Ishikawa (cell line): ENCODE measurements at regions not wholly inside any gene's neighbourhood (a gene's known extent, or its start where the extent isn't known, plus 50 kb on each side); places are given as distances from the start of the nearest gene placed in this dataset.

Source experiments
- EGR1 ChIP-seq: IDR thresholded peaks from 2 replicates; pipeline ENCODE4 v1.6.1; 2012
- EP300 ChIP-seq: IDR thresholded peaks from 2 replicates; pipeline ENCODE4 v1.6.1; 2012; ENCODE audit warnings: borderline replicate concordance
- REST ChIP-seq: IDR thresholded peaks from 2 replicates; pipeline ENCODE4 v1.6.1; 2012; ENCODE audit warnings: low read depth, mild to moderate bottlenecking
- TAF1 ChIP-seq: IDR thresholded peaks from 2 replicates; pipeline ENCODE4 v1.6.1; 2012; ENCODE audit warnings: low read depth, mild to moderate bottlenecking
- USF1 ChIP-seq: IDR thresholded peaks from 2 replicates; pipeline ENCODE4 v1.6.1; 2012
- ZBTB7A ChIP-seq: IDR thresholded peaks from 2 replicates; pipeline ENCODE4 v1.6.1; 2012; ENCODE audit warnings: low read depth

- TF ChIP-seq REST (no peak), EGR1 (no peak), TAF1 (no peak), ZBTB7A (no peak), EP300 (no peak), USF1 (no peak)
Measured at GRCh38 chr1:200231787-200232231, 178.0 kb downstream of the ZNF281 start.
